ENCODE measurements at regions not wholly inside any gene's neighbourhood (a gene's known extent, or its start where the extent isn't known, plus 50 kb on each side); places are given as distances from the start of the nearest gene placed in this dataset.

- DNase-seq (ENCODE audit: low spot score): no peak
Observed at GRCh38 chr7:41633690-41634089, 69.2 kb downstream of the INHBA start.

GRCh38 chr7:41630741-41631140, 72.1 kb downstream of the INHBA start:
- DNase-seq (ENCODE audit: low spot score): no peak

- no peak for DNase-seq (ENCODE audit: low spot score)
Observed at GRCh38 chr7:41629711-41630111, 73.2 kb downstream of the INHBA start.

- peak; percentile 2 for DNase-seq (ENCODE audit: low spot score)
Observed at GRCh38 chr7:41628901-41629300, 74.0 kb downstream of the INHBA start.

GRCh38 chr7:41627645-41628298, 75.1 kb downstream of the INHBA start:
- DNase-seq (ENCODE audit: low spot score): no peak

GRCh38 chr7:41624818-41625217, 78.1 kb downstream of the INHBA start:
- DNase-seq (ENCODE audit: low spot score): no peak

GRCh38 chr7:41621953-41622831, 80.7 kb downstream of the INHBA start:
- DNase-seq (ENCODE audit: low spot score): no peak

GRCh38 chr7:41617987-41618386, 84.9 kb downstream of the INHBA start:
- no peak for DNase-seq (ENCODE audit: low spot score)

- no peak for DNase-seq (ENCODE audit: low spot score)
Observed at GRCh38 chr7:41612798-41613197, 90.1 kb downstream of the INHBA start.

GRCh38 chr7:41612386-41612785, 90.5 kb downstream of the INHBA start:
- no peak for DNase-seq (ENCODE audit: low spot score)

- DNase-seq (ENCODE audit: low spot score): no peak
Observed at GRCh38 chr7:41608447-41608846, 94.4 kb downstream of the INHBA start.

GRCh38 chr7:41603985-41604384, 98.9 kb downstream of the INHBA start:
- no peak for DNase-seq (ENCODE audit: low spot score)

GRCh38 chr7:41599760-41600159, 103.1 kb downstream of the INHBA start:
- DNase-seq (ENCODE audit: low spot score): no peak

- DNase-seq (ENCODE audit: low spot score): no peak
Observed at GRCh38 chr7:41592794-41593193, 110.1 kb downstream of the INHBA start.

- DNase-seq (ENCODE audit: low spot score): no peak
Observed at GRCh38 chr7:41592236-41592635, 110.7 kb downstream of the INHBA start.

- DNase-seq (ENCODE audit: low spot score): no peak
Observed at GRCh38 chr7:41590986-41591385, 111.9 kb downstream of the INHBA start.

GRCh38 chr7:41588341-41588740, 114.5 kb downstream of the INHBA start:
- no peak for DNase-seq (ENCODE audit: low spot score)

- no peak for DNase-seq (ENCODE audit: low spot score)
Observed at GRCh38 chr7:41586931-41587640, 115.8 kb downstream of the INHBA start.

- no peak for DNase-seq (ENCODE audit: low spot score)
Observed at GRCh38 chr7:41584746-41585145, 118.1 kb downstream of the INHBA start.

- no peak for DNase-seq (ENCODE audit: low spot score)
Observed at GRCh38 chr7:41582116-41582515, 120.8 kb downstream of the INHBA start.

- DNase-seq (ENCODE audit: low spot score): no peak
Observed at GRCh38 chr7:41581041-41581440, 121.8 kb downstream of the INHBA start.

- no peak for DNase-seq (ENCODE audit: low spot score)
Observed at GRCh38 chr7:41579961-41580935, 122.6 kb downstream of the INHBA start.

Measured in globus pallidus (tissue), 1 donor.